SK-N-SH (cell line): ENCODE measurements at regions not wholly inside any gene's neighbourhood (a gene's known extent, or its start where the extent isn't known, plus 50 kb on each side); places are given as distances from the start of the nearest gene placed in this dataset.

Experiments
- CTCF ChIP-seq: fragments of 200-600 bp; sonication (generic); IDR thresholded peaks from 2 replicates; pipeline ENCODE4 v1.6.1; 2017; ENCODE audit warnings: antibody characterized with exemption, mild to moderate bottlenecking, moderate library complexity
- RCOR1 ChIP-seq: fragments of 150-350 bp; IDR thresholded peaks from 2 replicates; pipeline ENCODE4 v1.6.1; 2017; ENCODE audit warnings: antibody characterized with exemption, low read length
- TEAD4 ChIP-seq: IDR thresholded peaks from 2 replicates; pipeline ENCODE4 v1.4.0; 2012; ENCODE audit warnings: mild to moderate bottlenecking, borderline replicate concordance; ENCODE audit not compliant: insufficient read depth

- no peak for TF ChIP-seq CTCF
- no peak for TF ChIP-seq TEAD4
- no peak for TF ChIP-seq RCOR1
These were observed 471.3 kb downstream of the PLA2G4A start for GRCh38 chr1:187300081-187300480.
